Activated CD8-positive, alpha-beta memory T cell treated with anti-CD3 and anti-CD28 coated beads for 4 hours (primary cell): ENCODE measurements at regions not wholly inside any gene's neighbourhood (a gene's known extent, or its start where the extent isn't known, plus 50 kb on each side); places are given as distances from the start of the nearest gene placed in this dataset.

Experiments
- DNase-seq, 2 donors: peaks; one replicate each; pipeline ENCODE4 v3.0.0-alpha.2; 2020; ENCODE audit warnings: low read depth in 2 of 2

DNA sequence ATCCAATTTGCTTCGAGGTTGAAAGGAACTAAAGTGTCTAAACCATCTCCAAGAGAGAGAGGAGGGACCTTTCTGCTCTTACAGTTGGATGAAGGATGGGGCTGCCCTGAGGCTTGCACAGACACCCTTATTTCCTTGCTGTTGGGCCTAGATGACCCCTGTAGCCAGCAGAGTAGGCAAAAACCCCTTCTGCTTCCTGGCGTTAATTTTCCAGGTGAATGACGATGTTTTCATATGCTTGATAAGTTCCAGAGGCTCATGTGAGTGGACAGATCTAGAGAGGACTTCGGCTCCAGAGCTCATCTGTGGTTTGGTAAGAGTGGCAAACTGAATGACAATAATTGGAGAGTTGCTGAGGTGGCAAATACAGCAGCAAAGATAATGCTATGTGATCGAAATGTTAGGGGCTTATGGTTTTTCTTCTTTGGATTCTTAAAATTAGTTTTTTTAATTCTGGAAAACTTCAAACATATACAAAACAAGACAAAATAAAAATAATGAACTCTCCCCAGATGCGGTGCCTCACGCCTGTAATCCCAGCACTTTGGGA is 98.6 kb upstream of the MAP4K3 start:
- no peak for DNase-seq

DNA sequence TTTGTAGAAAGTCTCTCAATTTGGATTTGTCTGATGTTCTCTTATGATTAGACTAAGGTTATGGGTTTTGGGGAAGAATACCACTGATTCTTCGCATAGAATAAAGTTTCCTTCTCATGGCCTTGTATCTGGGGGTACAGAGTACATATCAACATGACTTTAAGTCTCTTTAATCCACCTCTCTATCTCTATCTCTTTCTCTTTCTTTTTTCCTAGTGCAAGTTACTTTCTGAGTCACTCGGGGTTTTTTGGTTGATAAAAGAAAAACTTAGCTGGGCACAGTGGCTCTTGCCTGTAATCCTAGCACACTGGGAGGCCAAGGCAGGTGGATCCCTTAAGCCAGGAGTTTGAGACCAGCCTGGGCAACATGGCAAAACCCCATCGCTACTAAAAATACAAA is 100.1 kb upstream of the MAP4K3 start:
- DNase-seq = no peak

DNA sequence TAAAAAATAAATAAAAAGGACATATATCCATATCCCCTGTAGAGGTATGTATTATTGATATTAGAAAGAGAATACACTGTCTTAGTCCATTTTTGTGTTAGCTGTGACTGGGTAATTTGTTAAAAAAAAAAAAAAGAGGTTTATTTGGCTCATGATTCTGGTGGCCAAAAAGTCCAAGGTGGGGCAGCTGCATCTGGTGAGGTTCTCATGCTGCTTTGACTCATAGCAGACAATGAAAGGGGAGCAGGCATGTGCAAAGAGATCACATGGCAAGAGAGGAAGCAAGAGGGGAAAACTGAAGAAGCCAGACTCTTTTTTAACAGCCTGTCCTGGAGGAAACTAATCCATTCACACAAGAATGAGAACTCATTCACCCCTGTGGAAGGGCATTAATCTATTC is 101.6 kb upstream of the MAP4K3 start:
- no peak for DNase-seq

DNA sequence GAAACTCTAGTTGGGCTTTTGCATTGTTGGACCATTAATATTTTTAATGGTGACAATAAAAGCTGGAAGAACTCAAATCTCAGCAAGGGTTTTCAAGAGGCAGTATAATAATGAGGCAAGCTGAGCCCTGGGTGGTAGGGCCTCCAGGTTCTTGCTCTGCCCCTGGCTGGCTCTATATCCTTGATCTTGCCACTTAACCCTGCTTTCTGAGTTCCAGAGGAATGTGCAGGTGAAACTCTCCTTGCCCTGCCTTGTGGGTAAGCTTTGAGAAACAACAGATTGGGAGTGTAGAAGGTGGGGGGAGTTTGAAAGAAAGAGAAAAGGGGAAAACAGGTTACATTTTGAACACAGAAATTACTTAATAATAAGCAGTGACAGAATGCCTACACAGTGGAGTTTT is 103.3 kb upstream of the MAP4K3 start:
- no peak for DNase-seq

DNA sequence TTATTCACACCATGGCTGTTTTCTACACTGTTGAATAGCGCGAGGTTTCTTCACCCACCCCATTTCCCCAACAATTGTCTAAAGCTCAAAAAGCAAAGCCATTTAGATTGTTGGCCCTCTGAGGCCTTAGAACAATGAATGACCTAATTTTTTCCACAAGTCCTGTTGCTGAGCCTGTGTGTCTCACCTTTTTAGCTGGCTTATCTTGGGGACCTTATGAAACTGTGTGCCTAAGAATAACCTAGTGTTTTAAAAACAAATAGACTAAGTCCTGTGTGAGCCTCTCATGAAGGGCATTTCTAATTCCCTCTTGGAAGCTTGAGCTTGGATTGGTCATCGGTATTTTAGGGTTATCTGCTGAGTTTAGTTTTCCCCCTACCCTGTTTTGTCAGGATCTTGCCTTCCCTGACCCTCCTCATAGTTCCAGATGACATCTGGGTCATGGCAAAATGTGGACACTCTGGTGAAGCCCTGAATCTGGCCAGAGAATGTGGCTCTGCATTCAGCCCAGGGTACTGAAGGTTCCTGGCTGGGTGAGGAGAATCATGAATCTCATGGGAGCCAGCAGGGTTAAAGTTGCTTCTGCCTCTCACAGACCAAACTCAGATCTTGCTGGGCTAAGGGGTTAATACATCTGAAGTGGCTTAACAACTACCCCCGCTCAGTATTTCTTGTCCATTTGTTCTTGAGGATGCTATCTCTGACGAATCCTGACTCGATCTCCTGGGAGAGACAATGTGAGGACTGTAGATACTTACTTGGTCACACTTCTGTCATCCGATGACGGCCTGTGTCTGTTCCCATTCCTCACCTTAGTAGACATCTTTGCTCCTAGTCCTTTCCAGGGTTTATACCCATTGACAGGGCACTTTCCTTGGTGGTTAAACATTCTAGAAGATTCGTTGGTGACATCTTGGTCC is 104.2 kb upstream of the MAP4K3 start:
- no peak for DNase-seq

DNA sequence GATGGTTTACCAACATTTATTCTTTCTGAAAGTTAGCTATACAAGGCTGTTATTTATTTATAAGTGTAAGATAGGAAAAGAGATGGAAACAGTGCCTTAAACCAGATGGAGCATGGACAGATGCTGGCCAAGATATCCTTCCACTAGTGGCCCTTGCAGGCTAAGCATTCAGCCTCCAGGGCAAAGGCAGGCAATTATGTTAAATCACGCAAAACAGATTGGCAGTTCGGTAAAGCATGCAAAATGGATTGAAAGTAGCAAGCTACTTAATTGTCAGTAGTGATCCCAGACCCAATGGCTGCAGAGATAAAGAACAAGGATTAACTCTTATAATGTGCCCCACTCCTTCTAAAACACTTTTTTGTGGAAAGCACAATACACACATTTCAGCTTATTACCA is 105.4 kb upstream of the MAP4K3 start:
- no peak for DNase-seq

DNA sequence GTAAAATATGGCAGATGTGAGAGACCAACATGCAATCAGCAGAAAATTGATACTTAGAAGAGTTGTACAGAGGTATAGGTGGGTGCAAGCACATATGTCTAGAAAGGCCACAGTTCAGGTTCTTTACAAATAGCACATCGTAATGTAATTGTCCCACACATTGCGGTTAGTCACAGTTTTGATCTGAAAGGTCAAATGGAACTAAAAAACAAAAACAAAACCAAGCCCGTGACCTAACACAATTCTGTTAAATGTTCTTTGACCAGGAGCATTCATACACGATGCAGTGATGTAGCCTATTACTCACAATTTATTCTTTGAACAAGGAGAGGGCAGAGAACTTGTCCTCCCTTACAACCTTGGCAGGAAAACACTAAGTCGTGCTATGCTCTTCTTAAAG is 108.9 kb upstream of the MAP4K3 start:
- DNase-seq = no peak

DNA sequence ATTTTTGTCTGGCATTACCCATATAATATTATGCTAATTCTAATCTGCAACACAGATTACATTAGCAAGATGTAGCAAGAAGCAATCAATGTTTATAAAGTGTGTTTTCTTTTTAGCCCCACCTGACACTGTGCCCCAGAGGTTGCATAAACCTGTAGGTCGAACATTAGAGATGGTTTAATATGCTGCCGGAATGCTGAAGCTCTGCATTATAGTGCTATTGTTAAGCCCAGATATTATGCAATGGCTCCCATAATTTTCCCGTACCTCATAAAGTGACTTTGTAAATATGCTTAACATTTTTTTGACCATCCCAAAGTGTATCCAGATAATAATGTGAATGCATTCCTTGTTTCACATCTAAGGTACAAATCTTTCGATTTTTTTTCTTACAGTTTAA is 109.3 kb upstream of the MAP4K3 start:
- no peak for DNase-seq

DNA sequence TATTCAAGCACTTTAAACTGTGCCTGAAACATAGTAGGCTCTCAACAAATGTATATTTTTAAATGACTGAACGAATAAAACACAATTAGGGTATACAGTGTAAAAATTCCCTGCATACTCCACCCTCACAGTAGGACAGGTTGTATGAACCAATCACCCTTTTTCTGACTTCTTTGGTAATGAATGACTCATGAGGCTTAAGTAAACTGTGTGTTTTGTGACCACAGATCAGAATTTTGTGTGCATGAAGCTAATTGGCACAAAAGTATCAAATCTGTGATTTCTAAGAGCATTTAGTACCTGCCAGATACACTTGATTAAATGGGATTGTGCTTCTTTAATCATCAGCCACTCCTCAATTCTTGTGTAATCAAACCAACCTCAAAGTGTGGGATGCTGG is 109.9 kb upstream of the MAP4K3 start:
- DNase-seq = no peak

DNA sequence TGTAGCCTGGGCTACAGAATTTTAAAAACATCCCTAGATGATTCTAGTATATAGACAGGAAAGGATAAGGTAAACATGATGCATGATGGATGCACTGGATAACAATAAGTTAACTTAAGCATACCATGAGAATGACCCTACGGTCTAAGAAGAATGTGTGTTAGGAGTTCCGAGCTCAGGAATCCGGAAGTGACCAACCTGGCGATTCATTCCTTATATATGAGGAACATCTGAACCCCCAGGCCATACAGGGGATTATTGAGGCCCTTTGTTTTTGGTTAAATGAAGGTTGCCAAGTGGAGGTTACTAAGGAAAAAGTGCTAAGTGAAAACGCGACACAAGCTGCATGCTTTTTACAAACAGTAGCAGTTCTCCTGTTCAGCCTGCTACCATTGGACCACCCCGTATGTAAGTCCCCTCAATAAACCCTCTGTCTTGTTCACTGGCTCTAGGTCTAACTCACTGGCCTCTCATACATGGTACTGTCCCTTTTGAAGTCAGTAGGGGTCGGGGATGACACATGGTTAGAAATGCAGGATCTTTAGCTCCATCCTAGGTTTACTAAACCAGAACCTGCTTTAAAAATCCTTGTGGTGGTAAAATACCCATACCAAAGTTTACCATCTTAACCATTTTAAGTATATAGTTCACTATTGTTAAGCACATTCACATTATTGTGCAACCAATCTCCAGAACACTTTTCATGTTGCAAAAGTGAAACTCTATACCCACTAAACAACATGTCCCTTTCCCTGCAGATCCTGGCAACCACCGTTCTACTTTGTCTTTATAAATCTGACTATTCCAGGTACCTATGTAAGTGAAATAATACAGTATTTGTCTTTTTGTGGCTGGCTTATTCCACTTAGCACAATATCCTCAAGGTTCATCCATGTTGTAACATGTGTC is 111.0 kb upstream of the MAP4K3 start:
- DNase-seq = no peak

DNA sequence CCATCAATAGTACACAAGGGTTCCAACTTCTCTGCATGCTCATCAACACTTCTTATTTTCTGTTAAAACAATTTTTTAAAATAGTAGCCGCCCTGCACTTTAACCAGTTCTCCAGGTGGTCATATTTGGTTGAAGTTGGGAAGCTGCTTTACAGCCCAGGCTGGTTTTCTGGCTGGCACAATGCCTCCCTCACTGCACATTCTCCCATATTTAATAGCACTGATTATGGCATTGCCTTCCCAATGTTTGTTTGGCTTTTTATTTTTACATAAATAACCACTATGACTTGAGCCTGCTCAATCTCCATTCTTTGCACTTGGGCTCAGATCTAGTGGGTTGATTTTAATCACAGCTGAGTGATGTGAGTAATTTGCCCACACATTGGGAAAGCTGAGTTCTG is 111.9 kb upstream of the MAP4K3 start:
- DNase-seq = no peak

DNA sequence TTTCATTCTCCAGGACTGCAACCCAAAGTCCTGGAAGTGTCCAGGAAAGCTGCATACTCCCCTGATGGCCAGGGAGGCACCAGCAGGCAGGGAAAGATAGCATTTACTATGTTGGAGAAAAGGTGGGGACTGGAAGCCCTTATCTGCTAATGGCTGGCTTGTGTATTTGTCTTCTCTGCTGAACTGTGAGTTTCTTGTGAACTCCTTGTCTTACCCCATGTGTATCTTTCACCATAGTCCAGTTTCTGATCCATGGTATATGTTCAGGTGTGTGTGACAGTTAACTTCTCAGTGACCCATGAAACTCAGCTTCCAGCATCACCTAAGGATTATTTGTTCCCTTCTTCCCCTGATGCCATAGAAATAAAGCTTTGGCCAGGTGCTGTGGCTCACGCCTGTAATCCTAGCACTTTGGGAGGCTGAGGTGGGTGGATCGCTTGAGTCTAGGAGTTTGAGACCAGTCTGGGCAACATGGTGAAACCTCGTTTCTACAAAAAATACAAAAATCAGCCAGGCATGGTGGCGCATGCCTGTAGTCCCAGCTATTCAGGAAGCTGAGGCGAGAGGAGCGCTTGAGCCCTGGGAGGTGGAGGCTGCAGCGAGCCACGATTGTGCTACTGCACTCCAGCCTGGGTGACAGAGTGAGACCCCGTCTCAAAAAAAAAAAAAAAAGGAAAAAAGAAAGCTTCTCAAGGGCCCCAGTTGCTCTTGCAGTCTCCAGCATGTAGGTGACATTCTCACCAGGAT is 112.8 kb upstream of the MAP4K3 start:
- DNase-seq = no peak

DNA sequence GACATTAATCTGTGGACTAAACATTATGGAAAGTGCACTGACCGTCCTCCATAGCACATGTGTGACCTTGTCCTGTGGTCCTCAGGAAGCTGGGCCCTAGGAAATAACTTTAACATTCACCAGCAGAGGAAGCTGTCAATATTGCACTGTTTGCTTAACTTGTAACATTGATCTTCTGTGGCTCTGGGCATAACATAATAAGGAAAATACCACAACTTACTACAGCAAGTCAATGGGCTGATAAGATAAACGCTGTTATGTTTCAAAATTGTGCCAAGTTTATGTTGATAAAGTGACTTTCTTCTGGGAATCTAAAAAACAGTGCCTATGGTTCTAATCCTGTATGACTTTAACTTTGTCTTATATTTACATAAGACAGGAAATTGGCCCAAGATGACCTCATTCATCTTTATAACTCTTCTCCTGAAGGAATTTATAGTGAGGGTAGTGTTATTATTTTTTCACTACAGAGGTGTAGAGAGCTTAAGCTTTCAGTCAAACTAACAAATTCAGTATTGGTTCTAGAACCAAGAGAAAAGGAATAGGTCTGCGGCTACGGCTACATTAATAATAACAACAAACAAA is 113.7 kb upstream of the MAP4K3 start:
- no peak for DNase-seq

DNA sequence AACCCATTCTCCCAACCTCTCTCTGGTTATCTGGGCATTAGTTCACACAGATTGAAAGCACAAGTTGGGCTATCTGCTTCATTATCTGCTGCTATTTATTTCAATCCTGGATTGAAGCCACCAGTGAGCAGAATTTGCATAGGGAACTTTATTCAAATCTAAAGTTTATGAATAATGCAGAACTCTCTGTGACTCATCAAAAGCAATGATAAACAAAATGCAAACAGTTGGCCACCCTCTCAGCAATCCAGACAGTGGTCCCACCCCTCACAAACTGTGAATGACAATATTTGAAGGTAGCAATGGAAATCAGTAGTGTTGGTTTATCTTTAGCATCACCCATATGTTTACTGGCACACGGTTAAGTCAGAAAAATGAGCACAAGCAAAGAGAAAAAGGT is 106.8 kb upstream of the TMEM178A start:
- no peak for DNase-seq

DNA sequence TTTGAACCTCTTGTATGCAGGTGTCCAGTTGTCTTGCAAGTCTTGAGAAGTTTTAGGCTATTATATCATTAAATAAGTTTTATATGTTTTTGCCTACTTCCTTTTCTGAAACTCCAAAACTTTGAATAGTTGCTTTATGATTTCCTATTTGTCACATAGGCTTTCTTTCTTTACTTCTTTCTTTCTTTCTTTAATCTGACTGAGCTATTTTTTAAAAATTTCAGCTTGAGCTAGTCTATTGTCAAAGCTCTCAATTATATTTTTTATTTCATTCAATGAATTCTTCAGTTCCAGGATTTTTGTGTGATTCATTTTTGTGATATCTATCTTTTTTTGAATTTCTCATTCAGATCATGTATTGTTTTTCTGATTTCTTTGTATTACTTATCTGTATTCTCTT is 102.1 kb upstream of the TMEM178A start:
- DNase-seq = no peak

DNA sequence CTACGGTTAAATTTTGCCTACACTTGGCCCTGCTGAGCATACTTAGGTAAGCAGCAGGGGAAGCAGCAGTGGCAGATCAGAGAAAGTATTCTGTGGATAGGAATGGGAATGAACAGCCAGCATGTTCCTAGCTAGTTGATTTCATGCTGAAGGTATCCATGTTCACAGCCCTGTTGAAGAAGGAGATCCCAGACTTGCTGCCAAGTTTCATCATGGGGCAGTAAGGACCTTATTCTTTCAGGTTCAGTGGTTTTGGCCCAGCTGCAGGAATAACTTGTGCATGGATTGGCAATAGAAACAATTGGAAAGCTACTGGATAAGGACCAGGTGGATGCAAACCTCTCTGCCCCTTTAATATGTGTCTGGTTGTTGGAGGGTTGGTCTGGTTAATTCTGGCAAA is 98.2 kb upstream of the TMEM178A start:
- no peak for DNase-seq

DNA sequence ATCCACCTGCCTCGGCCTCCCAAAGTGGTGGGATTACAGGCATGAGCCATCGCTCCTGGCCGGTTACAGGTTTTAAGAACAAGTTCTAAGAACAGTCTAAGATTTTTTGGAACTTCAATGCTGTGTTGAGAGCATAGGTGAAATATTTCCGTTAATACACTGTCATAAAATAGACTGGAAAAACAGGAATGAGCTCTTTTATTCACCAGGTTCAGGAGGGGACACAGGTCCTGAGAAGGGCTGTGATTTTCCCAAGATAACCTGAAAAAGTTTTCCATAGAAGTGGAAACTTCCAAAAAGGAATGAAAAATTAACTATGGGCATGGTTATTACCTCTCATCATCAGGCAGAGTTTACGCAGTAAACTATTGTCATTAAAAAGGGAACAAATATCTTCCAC is 97.6 kb upstream of the TMEM178A start:
- DNase-seq = no peak

DNA sequence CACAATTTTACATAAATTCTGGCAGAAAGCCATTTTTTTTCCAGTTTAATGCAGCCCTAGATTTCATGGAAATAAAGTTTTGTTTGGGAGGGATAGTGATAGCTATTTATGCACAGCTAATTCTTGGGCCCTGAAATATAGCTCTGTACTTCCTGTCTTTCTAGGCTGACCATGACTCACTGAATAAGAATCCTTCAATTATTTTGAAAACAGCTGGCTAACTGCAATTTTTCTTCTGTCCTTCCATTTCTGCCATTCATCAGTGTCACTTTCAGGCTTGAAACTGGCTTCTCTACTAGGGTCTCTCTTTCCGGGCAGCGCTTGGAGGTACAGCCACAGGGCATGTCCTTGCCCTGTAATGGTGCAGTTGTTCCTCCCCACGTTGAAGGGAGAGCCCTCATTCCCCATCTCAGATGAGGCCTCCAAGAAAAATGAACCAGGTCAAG is 97.1 kb upstream of the TMEM178A start:
- DNase-seq = no peak

DNA sequence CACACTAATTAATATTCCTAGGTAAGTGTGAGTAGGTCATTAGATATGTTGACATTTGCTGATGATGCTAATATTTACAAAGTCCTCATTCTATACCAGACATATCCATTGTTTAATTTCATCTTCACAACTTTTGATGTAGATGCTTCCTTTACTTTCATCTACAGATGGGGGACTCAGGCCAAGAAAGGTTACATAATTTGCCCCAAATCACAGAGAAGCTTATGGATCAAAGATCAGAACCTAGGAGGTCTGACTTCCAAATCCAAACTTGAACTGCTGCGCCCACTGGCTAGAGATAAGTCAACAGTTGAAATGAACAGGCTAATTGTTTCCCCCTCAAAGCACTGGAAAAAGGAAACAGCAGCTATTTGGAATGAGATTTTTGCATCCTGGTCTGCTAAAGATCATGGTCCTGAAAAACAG is 95.6 kb upstream of the TMEM178A start:
- no peak for DNase-seq

DNA sequence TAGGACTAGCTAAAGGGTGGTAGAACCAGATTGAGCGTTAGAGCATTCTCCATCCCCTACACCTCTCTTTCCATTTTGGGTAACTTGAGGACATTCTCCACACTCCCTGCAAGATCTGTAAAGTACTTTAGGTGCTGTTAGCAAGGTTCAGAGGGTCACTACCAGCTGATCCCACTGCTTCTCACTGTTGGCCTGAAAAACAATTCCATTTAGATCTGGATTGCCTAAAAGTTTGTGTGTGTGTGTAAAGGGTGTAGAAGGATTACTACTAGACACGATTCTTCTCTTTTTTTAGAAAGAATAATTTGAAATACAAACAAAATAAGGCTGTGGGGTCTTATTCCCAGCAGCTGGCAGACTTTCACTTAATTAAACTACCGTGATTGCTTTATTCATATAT is 95.1 kb upstream of the TMEM178A start:
- DNase-seq = no peak

DNA sequence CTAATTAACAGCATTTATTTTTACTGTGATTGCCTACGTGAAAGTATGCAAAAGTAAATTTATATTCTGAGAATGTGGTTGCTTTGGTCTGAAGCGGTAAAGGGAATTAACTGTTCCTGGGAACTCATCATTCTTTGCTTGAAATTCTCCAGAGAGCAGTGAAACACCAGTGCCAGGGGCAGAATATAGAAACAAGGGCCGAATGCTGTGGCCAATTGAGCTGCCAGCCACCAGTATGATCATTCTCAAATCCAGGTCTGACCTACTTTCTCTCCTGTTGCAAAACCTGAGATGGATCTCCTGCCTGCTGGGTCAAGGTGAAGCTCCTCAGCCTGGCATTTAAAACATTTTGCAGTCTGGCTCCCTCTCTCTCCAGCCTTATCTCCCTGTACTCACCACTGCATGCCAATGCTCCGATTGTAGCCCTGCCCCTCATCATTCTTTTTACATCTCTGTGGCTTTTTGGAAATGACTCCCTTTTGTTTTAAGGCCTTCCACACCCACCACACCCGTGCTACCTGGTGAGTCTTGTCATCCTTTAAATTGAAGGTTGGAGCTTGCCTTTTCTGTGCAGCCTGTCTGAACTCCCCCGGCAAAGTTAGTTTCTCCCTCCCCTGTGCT is 94.5 kb upstream of the TMEM178A start:
- no peak for DNase-seq
